Liver (tissue), 8 donors: ENCODE measurements at regions not wholly inside any gene's neighbourhood (a gene's known extent, or its start where the extent isn't known, plus 50 kb on each side); places are given as distances from the start of the nearest gene placed in this dataset.

Experiments
- DNase-seq: peaks from one replicate; pipeline ENCODE4 v3.0.0-alpha.2; 2017; ENCODE audit warnings: low spot score
- H3K27ac ChIP-seq, 2 donors: one replicate each; pipeline ENCODE4 v1.7.0; 2013; ENCODE audit warnings: inconsistent platforms in 2 of 2, low read length in 2 of 2, control low read depth in 1 of 2, low read depth in 1 of 2, mild to moderate bottlenecking in 1 of 2
- H3K27me3 ChIP-seq, 4 donors: one replicate each; pipeline versions ENCODE4 v1.6.1 to v1.7.0; 2013; ENCODE audit warnings: low read length in 3 of 4, inconsistent platforms in 1 of 4, mild to moderate bottlenecking in 1 of 4, moderate library complexity in 1 of 4; ENCODE audit not compliant: control insufficient read depth in 4 of 4, insufficient read depth in 4 of 4
- H3K36me3 ChIP-seq, 4 donors: one replicate each; pipeline versions ENCODE4 v1.6.1 to v1.7.0; 2013; ENCODE audit warnings: low read length in 3 of 4, mild to moderate bottlenecking in 3 of 4, low read depth in 1 of 4, moderate library complexity in 1 of 4; ENCODE audit not compliant: control insufficient read depth in 4 of 4, insufficient read depth in 3 of 4
- H3K4me1 ChIP-seq, 4 donors: one replicate each; pipeline versions ENCODE4 v1.6.1 to v1.7.0; 2013; ENCODE audit warnings: low read length in 3 of 4, mild to moderate bottlenecking in 3 of 4, moderate library complexity in 1 of 4; ENCODE audit not compliant: control insufficient read depth in 4 of 4, insufficient read depth in 4 of 4
- H3K4me3 ChIP-seq, 3 donors: one replicate each; pipeline versions ENCODE4 v1.6.1 to v1.7.0; 2013; ENCODE audit warnings: low read length in 3 of 3, control low read depth in 1 of 3, low read depth in 1 of 3, mild to moderate bottlenecking in 1 of 3
- H3K9ac ChIP-seq, 2 donors: one replicate each; pipeline ENCODE4 v1.7.0; 2013; ENCODE audit warnings: low read length in 2 of 2, mild to moderate bottlenecking in 2 of 2, moderate library complexity in 2 of 2, control low read depth in 1 of 2, low read depth in 1 of 2
- H3K9me3 ChIP-seq, 4 donors: one replicate each; pipeline versions ENCODE4 v1.6.1 to v1.7.0; 2013; ENCODE audit warnings: low read length in 3 of 4; ENCODE audit not compliant: control insufficient read depth in 4 of 4
- EGR1 ChIP-seq, 2 donors: IDR thresholded peaks; 2 replicates each; pipeline ENCODE4 v1.6.1; 2016 to 2018; ENCODE audit warnings: antibody characterized with exemption in 2 of 2, low read depth in 2 of 2
- FOXA1 ChIP-seq: IDR thresholded peaks from 2 replicates; pipeline ENCODE4 v1.6.1; 2016; ENCODE audit warnings: antibody characterized with exemption
- FOXA2 ChIP-seq: IDR thresholded peaks from 2 replicates; pipeline ENCODE4 v1.6.1; 2016; ENCODE audit warnings: antibody characterized with exemption
- GABPA ChIP-seq, 2 donors: IDR thresholded peaks in 1 of 2; conservative IDR thresholded peaks in 1 of 2; 2 replicates each; pipeline ENCODE4 v1.6.1; 2016; ENCODE audit warnings: antibody characterized with exemption in 2 of 2, mild to moderate bottlenecking in 1 of 2, moderate library complexity in 1 of 2
- HNF4A ChIP-seq, 2 donors: conservative IDR thresholded peaks; 2 replicates each; pipeline ENCODE4 v1.6.1; 2016; ENCODE audit warnings: antibody characterized with exemption in 2 of 2, mild to moderate bottlenecking in 2 of 2
- HNF4G ChIP-seq: IDR thresholded peaks from 2 replicates; pipeline ENCODE4 v1.6.1; 2016; ENCODE audit warnings: antibody characterized with exemption
- JUND ChIP-seq, 2 donors: IDR thresholded peaks; 2 replicates each; pipeline ENCODE4 v1.6.1; 2016; ENCODE audit warnings: antibody characterized with exemption in 2 of 2
- RAD21 ChIP-seq, 2 donors: IDR thresholded peaks; 2 replicates each; pipeline ENCODE4 v1.6.1; 2016; ENCODE audit warnings: antibody characterized with exemption in 2 of 2, mild to moderate bottlenecking in 2 of 2
- RXRA ChIP-seq, 2 donors: IDR thresholded peaks; 2 replicates each; pipeline ENCODE4 v1.6.1; 2017 to 2018; ENCODE audit warnings: antibody characterized with exemption in 2 of 2, mild to moderate bottlenecking in 1 of 2
- SP1 ChIP-seq: IDR thresholded peaks from 2 replicates; pipeline ENCODE4 v1.6.1; 2018; ENCODE audit warnings: antibody characterized with exemption, mild to moderate bottlenecking
- YY1 ChIP-seq: IDR thresholded peaks from 2 replicates; pipeline ENCODE4 v1.6.1; 2016; ENCODE audit warnings: antibody characterized with exemption, mild to moderate bottlenecking
- WGBS: extraction: QIAGEN DNeasy Blood & Tissue Kit; methylation state at CpG from one replicate; pipeline ENCODE4 v1.1.7; 2013; 5-methylcytosine and 5-hydroxymethylcytosine counted together
- TF ChIP-seq, protein P1 (sequence below): IDR thresholded peaks from 2 replicates; pipeline ENCODE4 v1.6.1; 2016; ENCODE audit warnings: antibody characterized with exemption
- TF ChIP-seq, protein P2 (sequence below): IDR thresholded peaks from 2 replicates; pipeline ENCODE4 v1.6.1; 2016; ENCODE audit warnings: antibody characterized with exemption
- TF ChIP-seq, protein P3 (sequence below): IDR thresholded peaks from 2 replicates; pipeline ENCODE4 v1.6.1; 2016; ENCODE audit warnings: antibody characterized with exemption
- TF ChIP-seq, protein P4 (sequence below): IDR thresholded peaks from 2 replicates; pipeline ENCODE4 v1.6.1; 2016; ENCODE audit warnings: antibody characterized with exemption, mild to moderate bottlenecking
- TF ChIP-seq, protein P5 (sequence below): fragments of 150-350 bp; IDR thresholded peaks from 2 replicates; pipeline ENCODE4 v1.5.1; 2017; ENCODE audit warnings: improper control_type of control experiment, low read depth, low read length; ENCODE audit not compliant: missing input control
- donor health status: healthy.
- donor health status: healthy.
- donor health status: healthy.
- donor health status: healthy.
- donor health status: healthy.

DNA sequence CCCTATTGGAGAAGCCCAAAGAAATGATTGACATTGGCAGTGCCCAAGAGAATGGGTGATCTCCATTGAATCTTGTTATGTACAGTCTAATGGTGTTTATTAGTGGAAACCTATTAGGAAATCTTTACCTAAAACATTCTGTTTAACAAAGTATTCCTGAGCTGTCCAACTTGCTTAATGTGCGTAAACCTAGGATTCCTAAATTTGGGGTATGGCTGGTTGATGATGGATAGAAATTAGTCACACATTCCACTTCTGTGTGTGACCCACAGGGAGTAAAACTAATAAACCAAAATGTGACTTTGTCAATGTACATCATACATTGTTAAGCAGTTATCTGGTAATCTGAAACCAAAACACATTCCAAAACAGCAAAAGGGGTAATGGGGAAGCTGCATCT, 761.3 kb downstream of the FSCB start:
- Histone ChIP-seq H3K9ac (no peak overlapping the region), H3K36me3 (no peaks in the 10 kb centered on the region), H3K9me3 (no peaks in the 10 kb centered on the region), H3K27ac (no peak overlapping the region), H3K4me1 (no peaks in the 10 kb centered on the region), H3K4me3 (no peak overlapping the region), H3K27me3 (no peaks in the 10 kb centered on the region)
- 98% methylated on average over 1 of the region's 1 CpG for WGBS
- no peak for TF ChIP-seq HNF4A (conservative IDR thresholded peaks at IDR 0.05)
- DNase-seq, result no peak

DNA sequence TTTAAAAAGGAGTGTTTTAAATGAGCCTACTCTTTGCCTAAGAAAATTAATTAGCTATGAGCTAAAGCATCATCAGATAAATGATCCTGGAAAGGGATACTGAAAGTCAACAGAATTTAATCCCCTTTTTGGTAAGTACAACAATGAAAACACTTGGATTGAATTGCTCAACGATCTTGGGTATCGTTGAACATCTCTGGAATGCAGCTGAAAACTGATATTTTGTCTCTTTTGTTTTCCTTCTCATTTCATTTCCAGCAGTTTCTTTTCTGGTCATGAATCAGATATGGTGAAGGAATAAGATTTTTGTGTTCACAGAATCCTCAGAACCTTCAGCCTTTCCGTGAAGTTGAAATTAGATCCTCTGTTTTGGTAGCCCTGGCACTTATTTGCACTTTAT, 771.2 kb downstream of the FSCB start:
- TF ChIP-seq, protein P1, sequence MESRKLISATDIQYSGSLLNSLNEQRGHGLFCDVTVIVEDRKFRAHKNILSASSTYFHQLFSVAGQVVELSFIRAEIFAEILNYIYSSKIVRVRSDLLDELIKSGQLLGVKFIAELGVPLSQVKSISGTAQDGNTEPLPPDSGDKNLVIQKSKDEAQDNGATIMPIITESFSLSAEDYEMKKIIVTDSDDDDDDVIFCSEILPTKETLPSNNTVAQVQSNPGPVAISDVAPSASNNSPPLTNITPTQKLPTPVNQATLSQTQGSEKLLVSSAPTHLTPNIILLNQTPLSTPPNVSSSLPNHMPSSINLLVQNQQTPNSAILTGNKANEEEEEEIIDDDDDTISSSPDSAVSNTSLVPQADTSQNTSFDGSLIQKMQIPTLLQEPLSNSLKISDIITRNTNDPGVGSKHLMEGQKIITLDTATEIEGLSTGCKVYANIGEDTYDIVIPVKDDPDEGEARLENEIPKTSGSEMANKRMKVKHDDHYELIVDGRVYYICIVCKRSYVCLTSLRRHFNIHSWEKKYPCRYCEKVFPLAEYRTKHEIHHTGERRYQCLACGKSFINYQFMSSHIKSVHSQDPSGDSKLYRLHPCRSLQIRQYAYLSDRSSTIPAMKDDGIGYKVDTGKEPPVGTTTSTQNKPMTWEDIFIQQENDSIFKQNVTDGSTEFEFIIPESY, result no peak
- TF ChIP-seq FOXA1, result no peak
- TF ChIP-seq GABPA (IDR thresholded peaks at IDR 0.05 in 1 of 2, conservative IDR thresholded peaks at IDR 0.05 in 1 of 2), result no peak
- no peak for TF ChIP-seq SP1
- TF ChIP-seq HNF4G, result no peak
- no peak for TF ChIP-seq RAD21 (IDR thresholded peaks at IDR 0.05)
- TF ChIP-seq, protein P2, sequence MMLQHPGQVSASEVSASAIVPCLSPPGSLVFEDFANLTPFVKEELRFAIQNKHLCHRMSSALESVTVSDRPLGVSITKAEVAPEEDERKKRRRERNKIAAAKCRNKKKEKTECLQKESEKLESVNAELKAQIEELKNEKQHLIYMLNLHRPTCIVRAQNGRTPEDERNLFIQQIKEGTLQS, result no peak
- no peak for TF ChIP-seq EGR1 (IDR thresholded peaks at IDR 0.05; ENCODE audit: low read depth in 2 of 2)
- TF ChIP-seq, protein P3, sequence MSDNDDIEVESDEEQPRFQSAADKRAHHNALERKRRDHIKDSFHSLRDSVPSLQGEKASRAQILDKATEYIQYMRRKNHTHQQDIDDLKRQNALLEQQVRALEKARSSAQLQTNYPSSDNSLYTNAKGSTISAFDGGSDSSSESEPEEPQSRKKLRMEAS, result no peak
- no peak for TF ChIP-seq YY1
- TF ChIP-seq, protein P4, sequence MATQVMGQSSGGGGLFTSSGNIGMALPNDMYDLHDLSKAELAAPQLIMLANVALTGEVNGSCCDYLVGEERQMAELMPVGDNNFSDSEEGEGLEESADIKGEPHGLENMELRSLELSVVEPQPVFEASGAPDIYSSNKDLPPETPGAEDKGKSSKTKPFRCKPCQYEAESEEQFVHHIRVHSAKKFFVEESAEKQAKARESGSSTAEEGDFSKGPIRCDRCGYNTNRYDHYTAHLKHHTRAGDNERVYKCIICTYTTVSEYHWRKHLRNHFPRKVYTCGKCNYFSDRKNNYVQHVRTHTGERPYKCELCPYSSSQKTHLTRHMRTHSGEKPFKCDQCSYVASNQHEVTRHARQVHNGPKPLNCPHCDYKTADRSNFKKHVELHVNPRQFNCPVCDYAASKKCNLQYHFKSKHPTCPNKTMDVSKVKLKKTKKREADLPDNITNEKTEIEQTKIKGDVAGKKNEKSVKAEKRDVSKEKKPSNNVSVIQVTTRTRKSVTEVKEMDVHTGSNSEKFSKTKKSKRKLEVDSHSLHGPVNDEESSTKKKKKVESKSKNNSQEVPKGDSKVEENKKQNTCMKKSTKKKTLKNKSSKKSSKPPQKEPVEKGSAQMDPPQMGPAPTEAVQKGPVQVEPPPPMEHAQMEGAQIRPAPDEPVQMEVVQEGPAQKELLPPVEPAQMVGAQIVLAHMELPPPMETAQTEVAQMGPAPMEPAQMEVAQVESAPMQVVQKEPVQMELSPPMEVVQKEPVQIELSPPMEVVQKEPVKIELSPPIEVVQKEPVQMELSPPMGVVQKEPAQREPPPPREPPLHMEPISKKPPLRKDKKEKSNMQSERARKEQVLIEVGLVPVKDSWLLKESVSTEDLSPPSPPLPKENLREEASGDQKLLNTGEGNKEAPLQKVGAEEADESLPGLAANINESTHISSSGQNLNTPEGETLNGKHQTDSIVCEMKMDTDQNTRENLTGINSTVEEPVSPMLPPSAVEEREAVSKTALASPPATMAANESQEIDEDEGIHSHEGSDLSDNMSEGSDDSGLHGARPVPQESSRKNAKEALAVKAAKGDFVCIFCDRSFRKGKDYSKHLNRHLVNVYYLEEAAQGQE, result no peak
- no peak for TF ChIP-seq RXRA (IDR thresholded peaks at IDR 0.05)
- TF ChIP-seq, protein P5, sequence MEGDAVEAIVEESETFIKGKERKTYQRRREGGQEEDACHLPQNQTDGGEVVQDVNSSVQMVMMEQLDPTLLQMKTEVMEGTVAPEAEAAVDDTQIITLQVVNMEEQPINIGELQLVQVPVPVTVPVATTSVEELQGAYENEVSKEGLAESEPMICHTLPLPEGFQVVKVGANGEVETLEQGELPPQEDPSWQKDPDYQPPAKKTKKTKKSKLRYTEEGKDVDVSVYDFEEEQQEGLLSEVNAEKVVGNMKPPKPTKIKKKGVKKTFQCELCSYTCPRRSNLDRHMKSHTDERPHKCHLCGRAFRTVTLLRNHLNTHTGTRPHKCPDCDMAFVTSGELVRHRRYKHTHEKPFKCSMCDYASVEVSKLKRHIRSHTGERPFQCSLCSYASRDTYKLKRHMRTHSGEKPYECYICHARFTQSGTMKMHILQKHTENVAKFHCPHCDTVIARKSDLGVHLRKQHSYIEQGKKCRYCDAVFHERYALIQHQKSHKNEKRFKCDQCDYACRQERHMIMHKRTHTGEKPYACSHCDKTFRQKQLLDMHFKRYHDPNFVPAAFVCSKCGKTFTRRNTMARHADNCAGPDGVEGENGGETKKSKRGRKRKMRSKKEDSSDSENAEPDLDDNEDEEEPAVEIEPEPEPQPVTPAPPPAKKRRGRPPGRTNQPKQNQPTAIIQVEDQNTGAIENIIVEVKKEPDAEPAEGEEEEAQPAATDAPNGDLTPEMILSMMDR, result no peak
- no peak for TF ChIP-seq JUND (IDR thresholded peaks at IDR 0.05)
- TF ChIP-seq FOXA2, result no peak
- no peaks in the 10 kb centered on the region for H3K27me3 ChIP-seq
- WGBS, result 86% methylated on average over 3 of the region's 3 CpGs
- no peak overlapping the region for H3K27ac ChIP-seq
- no peak overlapping the region for H3K4me3 ChIP-seq
- H3K4me1 ChIP-seq, result no peaks in the 10 kb centered on the region
- H3K9me3 ChIP-seq, result no peaks in the 10 kb centered on the region
- no peaks in the 10 kb centered on the region for H3K36me3 ChIP-seq
- no peak for DNase-seq
- no peak overlapping the region for H3K9ac ChIP-seq
